ENCODE measurements at regions not wholly inside any gene's neighbourhood (a gene's known extent, or its start where the extent isn't known, plus 50 kb on each side); places are given as distances from the start of the nearest gene placed in this dataset.
A peak's percentile ranks its signal among the peaks of the same experiment; 100 is the strongest.

GRCh38 chr20:50392138-50392866, 117.9 kb upstream of the PTPN1 start:
- in situ Hi-C loops (cut with MboI) = no loop called here
- Histone ChIP-seq H3K79me2 (ENCODE audit: control insufficient read depth, insufficient read depth, low read length) (no peaks in the 10 kb centered on the region), H2AFZ (ENCODE audit: low read depth, low read length) (no peak overlapping the region), H3K4me1 (replicated peaks in 1 of 2; ENCODE audit: control insufficient read depth in 2 of 2, insufficient read depth in 2 of 2, low read length in 2 of 2) (peaks cover 14 to 30% of the 10 kb centered on the region in 2 experiments), H3K36me3 (ENCODE audit: control insufficient read depth, insufficient read depth, low read length) (no peaks in the 10 kb centered on the region), H3K27me3 (ENCODE audit: control insufficient read depth in 2 of 2, insufficient read depth in 2 of 2, low read length in 2 of 2) (no peaks in the 10 kb centered on the region), H3K4me3 (no peak overlapping the region), H3K27ac (ENCODE audit: extremely low read depth, low read depth, low read length) (no peak overlapping the region), H3K9me3 (replicated peaks; ENCODE audit: control insufficient read depth, insufficient read depth, low read depth, low read length) (no peaks in the 10 kb centered on the region), H3K4me2 (ENCODE audit: insufficient read depth, low read length) (no peak overlapping the region), H4K20me1 (replicated peaks; ENCODE audit: control insufficient read depth, insufficient read depth, low read length) (no peaks in the 10 kb centered on the region), H3K9ac (ENCODE audit: insufficient read depth in 1 of 2, low read depth in 2 of 2, low read length in 2 of 2) (peak overlapping the region in 1 of 2 experiments; percentile 23; a peak in 1 of 4 replicates), H3K9me1 (ENCODE audit: control insufficient read depth, insufficient read depth, low read length) (no peaks in the 10 kb centered on the region)
- intact Hi-C loops (cut with micrococcal nuclease) = no loop called here
- ATAC-seq (no peak), FAIRE-seq (no peak), DNase-seq (ENCODE audit: extremely low read depth in 1 of 4, low spot score in 3 of 4) (no peak)
- POLR2A ChIA-PET = interaction anchor here (1.0 kb wide), 2 partner anchors 28 to 31 kb away, joined by 4 read pairs; no protein-coding TSS in a partner anchor
- 0 out of 2 replicates have a peak, but pooled peaks have one; percentile 9 for TF ChIP-seq ZNF121 (CRISPR knock-in tag; conservative IDR thresholded peaks at IDR 0.05)
- TF ChIP-seq SIX5 (IDR thresholded peaks at IDR 0.05; ENCODE audit: borderline replicate concordance in 1 of 2, insufficient read depth in 1 of 2, low read depth in 1 of 2, low read length in 2 of 2) = no peak
- TF ChIP-seq, protein P1, sequence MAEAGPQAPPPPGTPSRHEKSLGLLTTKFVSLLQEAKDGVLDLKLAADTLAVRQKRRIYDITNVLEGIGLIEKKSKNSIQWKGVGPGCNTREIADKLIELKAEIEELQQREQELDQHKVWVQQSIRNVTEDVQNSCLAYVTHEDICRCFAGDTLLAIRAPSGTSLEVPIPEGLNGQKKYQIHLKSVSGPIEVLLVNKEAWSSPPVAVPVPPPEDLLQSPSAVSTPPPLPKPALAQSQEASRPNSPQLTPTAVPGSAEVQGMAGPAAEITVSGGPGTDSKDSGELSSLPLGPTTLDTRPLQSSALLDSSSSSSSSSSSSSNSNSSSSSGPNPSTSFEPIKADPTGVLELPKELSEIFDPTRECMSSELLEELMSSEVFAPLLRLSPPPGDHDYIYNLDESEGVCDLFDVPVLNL (CRISPR knock-in tag; IDR thresholded peaks at IDR 0.05; ENCODE audit: low read depth) = no peak
- no peak for TF ChIP-seq FOXK1 (CRISPR knock-in tag; IDR thresholded peaks at IDR 0.05; ENCODE audit: borderline replicate concordance)
- no peak for TF ChIP-seq ZNF12 (CRISPR knock-in tag; IDR thresholded peaks at IDR 0.05)
- no peak for TF ChIP-seq ZNF174 (CRISPR knock-in tag; IDR thresholded peaks at IDR 0.05)
- TF ChIP-seq ZFP91 (CRISPR knock-in tag; IDR thresholded peaks at IDR 0.05) = no peak
- TF ChIP-seq MYNN (IDR thresholded peaks at IDR 0.05) = no peak
- no peak for TF ChIP-seq MYNN (CRISPR knock-in tag; IDR thresholded peaks at IDR 0.05)
- TF ChIP-seq SRSF1 (IDR thresholded peaks at IDR 0.05; ENCODE audit: low read depth, low read length) = no peak
- BruUV-seq (replicated peaks) = no TSS peak
- WGBS (ENCODE audit: insufficient coverage, low coverage, missing lambda C conversion rate) = 57% methylated on average over 8 of the region's 9 CpGs
- CTCF ChIA-PET (ENCODE audit: low intra/inter-chr PET ratio) = no interaction called here

Data from K562 (cell line).